HS-27A (cell line): ENCODE measurements at regions not wholly inside any gene's neighbourhood (a gene's known extent, or its start where the extent isn't known, plus 50 kb on each side); places are given as distances from the start of the nearest gene placed in this dataset.
"Not testable (repeated sequence)": the region's sequence is repeated elsewhere in the genome, so short reads cannot be mapped to it uniquely, and the experiment has no call there.

ENCODE experiments used
- DNase-seq: peaks from one replicate; pipeline ENCODE4 v3.0.0-alpha.2; 2012; ENCODE audit warnings: low read depth, missing footprints

GRCh38 chr2:150100834-150101233 lies 386.6 kb downstream of the RND3 start:
- DNase-seq: no peak

DNA sequence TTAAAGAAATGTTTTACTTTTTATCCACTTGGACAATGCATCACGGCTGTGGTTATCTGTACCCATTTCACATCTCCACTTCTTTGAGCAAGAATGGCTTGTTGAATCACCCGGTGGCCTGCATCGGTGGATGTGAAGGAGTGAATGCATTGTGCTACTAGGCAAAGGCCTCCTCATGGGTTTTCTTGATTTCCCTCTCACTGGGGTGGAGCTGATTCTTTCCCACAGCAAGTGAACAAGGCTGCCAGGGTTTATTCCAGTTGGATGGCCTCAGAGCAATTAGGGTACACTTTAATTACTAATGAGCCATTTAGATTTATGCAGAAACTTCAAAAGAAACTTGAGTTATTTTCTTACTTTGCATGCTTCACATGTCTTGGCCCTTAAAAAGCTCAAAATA lies 387.1 kb downstream of the RND3 start:
- DNase-seq: no peak

DNA sequence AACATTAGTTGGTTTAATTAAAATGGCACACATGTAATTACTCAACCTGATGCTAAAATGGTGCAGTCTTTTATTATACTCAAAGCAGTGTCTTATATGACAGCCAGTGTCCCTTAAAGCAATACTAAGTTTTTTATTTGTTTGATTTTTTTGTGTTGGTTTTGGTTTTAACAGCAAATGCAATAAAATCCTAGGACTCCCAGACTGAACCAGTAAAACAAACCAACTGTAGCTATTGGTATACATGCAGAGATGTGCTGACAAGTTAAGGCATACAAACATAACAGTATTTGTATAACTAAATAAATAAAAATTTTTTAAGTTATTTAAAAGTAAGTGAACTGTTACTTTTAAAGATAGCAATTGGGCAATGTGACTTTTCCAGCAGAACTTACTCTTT lies 387.7 kb downstream of the RND3 start:
- no peak for DNase-seq

- no peak for DNase-seq
These were observed 389.5 kb downstream of the RND3 start for GRCh38 chr2:150097901-150098531.

- DNase-seq: no peak
These were observed 390.1 kb downstream of the RND3 start for GRCh38 chr2:150097402-150097801.

DNA sequence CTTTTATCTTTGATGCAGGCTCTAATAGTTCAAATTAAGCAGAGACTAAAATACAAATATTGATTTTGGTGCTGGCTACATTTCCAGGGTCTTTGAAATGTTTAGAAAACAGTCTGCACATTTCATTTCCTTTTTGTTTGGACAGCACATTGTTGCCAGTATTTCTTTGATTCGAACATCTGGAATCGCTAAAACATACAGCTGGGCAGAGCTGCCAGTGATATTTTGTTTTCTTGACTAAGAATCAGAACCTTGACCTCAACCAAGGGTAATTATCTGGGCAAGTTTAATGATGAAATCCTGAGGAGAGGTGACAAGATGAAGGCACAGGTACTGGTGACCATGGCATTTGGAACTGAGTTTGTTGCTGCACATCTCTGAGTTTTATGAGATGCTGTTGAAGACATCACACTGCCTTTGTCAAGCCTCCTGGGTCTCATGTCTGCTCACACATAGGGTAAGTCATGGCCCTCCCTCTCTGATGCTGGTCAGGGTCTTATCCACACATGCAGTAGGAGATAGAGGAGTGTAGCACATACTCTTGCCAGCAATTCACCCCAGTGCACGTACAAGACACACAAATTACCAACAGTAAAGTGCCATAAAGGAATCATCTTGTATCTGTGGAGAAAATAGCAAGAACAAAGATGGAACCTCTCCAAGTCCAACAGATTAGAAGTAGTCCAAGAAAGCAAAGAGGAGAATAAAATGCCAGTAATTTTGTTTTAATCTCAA lies 391.9 kb downstream of the RND3 start:
- DNase-seq: no peak

GRCh38 chr2:150091846-150092245 lies 395.6 kb downstream of the RND3 start:
- no peak for DNase-seq

DNA sequence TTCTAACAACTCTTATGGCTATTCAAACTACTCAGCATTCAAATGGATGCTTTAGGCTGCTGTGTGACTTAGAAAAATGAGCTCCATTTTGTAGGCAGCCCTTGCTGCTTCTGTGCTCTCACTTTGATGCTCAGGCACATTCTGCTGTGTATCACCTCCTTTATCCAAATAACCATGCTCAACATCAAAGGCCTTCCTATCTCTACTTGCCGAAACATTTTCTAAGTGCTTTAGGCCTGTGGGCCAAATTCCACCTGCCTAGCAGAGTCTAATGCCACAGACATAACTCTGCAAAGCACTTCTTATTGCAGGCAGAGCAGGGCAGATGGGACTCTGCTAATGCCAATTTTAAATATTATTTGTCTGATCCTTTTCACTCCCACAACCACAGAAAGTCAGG lies 397.4 kb downstream of the RND3 start:
- DNase-seq: no peak

GRCh38 chr2:150088538-150088937 lies 398.9 kb downstream of the RND3 start:
- DNase-seq: no peak

DNA sequence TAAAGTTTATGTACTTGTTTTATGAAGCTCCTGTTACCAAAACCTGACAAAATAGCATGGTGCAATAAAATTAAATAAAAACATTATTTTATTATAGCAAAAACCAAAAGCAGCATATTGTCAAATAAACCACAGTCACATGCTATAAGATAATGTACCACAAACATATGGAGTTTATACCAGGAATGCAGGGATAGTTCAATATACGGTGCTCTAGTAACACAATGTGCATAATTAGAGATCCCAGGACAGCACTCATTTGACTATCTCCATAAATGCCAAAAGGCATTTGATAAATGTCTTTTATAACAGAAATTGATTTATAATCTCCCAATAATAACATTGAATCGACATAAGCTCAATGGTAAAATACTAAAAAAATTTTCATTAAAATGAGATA lies 402.0 kb downstream of the RND3 start:
- DNase-seq: no peak

DNA sequence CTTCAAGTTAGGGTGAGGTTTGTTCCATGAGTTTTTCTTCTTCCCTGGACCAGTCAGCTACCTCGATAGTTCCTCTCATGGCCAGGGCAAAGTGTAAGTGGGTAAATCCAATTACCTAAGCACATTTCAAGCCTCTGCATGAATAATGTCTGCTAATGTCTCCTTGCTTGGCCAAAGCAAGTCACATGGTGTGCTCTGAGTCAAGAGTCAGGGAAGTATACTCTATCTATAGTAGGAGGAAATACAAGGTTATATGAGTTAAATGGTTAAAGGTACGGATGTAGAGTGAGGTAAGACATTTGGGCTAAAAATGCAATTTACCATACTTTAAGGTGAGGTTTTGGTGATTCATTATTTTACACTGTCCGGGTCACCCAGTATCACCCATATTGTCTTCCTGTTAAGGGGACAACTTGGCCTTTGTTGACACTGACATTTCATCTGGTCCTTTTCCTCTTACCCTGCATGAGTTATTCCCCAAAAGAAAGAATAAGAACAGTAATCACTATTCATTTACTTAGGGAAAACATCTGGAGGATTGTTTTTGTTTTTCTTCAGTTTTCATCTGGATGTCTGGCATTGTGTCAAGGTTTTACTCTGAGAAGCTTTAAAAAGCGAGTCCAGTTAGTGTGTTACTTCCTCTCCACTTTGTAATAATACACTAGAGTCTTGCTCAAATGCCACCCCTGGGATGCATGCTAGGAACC lies 405.5 kb downstream of the RND3 start:
- no peak for DNase-seq

- DNase-seq: peak; percentile 41
These were observed 411.2 kb downstream of the RND3 start for GRCh38 chr2:150076281-150076680.

DNA sequence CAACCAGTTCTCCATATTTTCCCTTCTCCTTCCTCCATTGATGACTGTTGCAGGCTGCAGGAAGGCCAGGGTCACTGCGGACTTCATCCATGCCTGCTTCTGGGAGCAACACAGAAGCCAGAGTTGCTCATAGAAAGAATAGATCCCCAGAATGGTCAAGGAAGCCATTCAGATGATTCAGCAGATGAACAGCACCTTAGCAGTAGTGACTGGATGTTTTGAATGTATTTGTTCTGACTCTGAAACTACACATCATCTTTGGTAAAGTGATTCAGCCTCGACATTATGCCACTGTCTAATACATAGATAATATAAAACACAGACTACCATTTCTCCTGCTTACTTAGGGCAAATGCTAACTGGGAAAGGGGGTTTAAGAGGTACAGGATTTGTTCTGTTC lies 411.6 kb downstream of the RND3 start:
- DNase-seq: peak; percentile 59

GRCh38 chr2:150066490-150066889 lies 421.0 kb downstream of the RND3 start:
- DNase-seq: no peak

DNA sequence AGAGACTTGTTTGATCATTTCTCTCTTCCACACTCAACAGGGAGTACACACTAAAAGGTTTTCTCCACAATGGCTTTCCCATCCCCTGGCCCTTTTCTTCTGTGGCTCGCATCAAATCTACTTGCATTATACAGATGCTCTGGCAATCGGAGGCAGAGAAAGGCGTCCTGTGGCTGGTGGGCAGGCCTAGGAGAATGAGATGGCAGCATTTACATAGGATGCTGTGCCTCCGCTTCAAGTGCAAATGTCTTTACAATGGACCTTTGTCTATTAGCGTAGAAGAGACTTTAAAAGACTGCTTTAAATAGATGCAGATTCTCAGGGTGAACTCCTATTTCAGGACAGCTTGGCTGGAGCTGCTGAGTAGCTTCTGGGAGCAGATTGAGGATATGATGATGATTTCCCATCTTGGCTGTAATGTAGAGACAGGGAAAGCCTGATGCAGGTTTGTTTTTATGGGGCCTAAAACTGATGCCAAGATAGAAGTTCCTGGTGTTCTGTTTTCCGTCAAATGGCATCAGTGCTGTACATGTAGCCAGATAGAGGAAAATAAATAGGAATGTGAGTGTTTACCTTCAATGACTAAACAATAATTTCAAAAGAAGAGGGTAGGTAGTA lies 423.4 kb downstream of the RND3 start:
- DNase-seq: no peak

DNA sequence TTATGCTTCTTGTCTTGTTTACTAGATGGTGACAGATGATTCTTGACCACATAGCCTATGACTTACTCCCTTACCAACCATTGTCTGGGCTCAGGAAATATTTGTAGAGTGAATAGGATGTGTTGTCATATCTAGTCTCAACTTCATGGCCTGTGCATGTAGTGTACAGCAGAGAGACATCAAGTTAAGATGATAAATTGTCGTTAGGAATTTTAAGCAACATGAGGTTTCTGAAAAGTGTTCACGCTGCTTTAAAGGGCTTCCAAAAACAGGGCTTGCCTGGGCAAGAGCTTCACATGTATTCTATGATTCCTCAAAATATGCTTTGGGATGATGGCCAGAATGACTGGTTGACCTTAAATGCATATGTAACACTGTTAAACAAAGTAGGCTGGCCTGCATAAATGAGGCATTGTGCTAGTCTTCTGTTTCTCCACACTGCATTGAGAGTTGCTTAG lies 424.0 kb downstream of the RND3 start:
- DNase-seq: no peak

DNA sequence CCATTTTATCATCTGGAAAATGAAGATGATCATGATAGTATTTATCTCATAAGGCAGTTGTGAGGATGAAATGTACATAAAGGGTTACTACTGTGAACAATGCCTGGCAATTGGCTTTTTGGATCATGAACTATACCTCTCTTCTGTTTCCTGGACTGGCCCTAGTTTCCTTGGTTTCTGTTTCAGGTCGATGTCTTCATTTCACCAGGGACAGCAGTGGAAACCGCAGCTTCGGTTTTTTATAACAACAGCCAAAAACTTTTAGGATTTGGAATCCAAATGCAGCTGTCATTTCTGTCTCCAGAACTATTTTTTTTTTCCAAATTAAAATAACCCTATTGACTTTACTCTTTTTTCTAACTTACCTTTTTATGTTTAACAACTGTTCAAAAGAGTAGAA lies 425.1 kb downstream of the RND3 start:
- DNase-seq: no peak

DNA sequence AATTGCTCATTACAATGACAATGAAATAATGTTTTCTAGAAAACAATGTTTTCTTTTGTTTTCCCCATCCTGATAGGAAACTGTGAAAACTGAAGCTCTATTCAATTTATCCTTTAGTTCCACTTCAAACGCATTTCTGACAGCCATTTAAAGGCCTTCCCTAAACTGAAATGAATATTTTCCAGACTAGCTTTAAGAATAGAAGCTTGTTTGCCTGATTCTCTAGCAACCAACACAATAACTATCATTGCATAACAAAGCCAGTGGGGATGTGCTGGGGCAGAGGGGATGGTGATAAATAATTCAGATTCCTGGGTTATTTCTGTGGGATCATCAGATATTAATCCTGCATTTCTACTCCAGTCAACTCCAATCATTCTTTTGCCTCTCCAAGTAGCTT lies 427.1 kb downstream of the RND3 start:
- no peak for DNase-seq

DNA sequence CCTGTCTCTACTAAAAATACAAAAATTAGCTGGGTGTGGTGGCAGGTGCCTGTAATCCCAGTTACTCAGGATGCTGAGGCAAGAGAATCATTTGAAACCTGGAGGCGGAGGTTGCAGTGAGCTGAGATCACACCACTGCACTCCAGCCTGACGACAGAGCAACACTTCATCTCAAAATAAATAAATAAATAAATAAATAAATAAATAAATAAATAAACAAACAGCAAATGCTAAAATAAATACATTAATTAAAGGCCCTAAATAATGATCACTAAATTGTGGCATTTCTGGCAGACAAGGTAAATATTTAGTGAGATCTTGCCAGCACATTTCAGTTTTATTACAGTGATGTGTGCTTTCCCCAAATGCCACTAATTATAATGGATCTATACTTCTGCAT lies 427.8 kb downstream of the RND3 start:
- not testable (repeated sequence) for DNase-seq

DNA sequence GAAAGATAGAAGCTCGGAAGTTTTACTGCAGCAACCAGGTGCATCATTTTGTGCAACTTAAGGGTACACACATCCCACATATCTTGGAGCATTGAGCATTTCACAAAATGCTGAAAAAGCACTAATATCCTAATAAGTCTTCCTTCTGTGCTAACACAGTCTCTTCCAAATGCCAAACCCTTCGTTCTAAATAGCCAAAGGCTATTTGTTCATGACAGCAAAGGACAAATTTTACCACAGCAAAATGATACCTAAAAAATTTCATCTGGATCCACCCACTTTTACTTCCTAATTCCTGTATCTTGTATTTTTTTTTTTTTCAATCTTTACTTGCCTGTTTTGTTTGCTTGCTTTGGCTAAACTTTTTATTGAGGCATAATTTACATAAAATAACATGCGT lies 435.0 kb downstream of the RND3 start:
- no peak for DNase-seq

DNA sequence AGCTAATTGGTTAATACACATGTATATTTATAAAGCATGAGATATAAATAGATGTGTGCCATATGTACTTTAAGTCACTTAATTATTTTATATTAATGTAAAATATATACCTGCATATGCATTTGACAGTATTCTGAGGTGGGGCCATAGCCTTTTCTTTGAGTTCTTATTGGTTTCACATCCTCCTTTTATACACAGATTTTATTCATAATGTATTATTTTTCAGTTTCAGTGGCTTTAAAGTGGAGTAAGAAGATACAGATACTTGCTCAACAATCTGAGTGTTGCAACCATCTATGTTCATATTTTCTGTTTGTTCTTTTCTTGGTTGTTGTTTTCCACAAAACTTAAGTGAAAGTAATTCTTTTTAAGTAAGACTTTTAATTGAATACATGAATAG lies 436.5 kb downstream of the RND3 start:
- DNase-seq: no peak

- no peak for DNase-seq
These were observed 437.4 kb downstream of the RND3 start for GRCh38 chr2:150050036-150050435.
